ENCODE measurements at regions not wholly inside any gene's neighbourhood (a gene's known extent, or its start where the extent isn't known, plus 50 kb on each side); places are given as distances from the start of the nearest gene placed in this dataset.

GRCh38 chr12:71061451-71061850 lies 96.3 kb downstream of the TSPAN8 start:
- ATAC-seq: no peak
- H3K36me3 ChIP-seq: no peaks in the 10 kb centered on the region
- no peak for TF ChIP-seq CTCF (IDR thresholded peaks at IDR 0.05)
- DNase-seq: no peak
- H3K27ac ChIP-seq: no peak overlapping the region
- no peaks in the 10 kb centered on the region for H3K4me1 ChIP-seq
- WGBS, 2 donors: 82 to 94% methylated on average over 1 of the region's 1 CpG
- intact Hi-C loops (cut with DNase I): no loop called here
- no peaks in the 10 kb centered on the region for H3K27me3 ChIP-seq
- H3K4me3 ChIP-seq: no peak overlapping the region
- H3K9me3 ChIP-seq: no peaks in the 10 kb centered on the region

- WGBS, 2 donors: 90 to 95% methylated on average over 4 of the region's 4 CpGs
- no peak for ATAC-seq
Measured at GRCh38 chr12:71060426-71060825, 97.4 kb downstream of the TSPAN8 start.

GRCh38 chr12:71057330-71057729 lies 100.5 kb downstream of the TSPAN8 start:
- Histone ChIP-seq H3K4me1 (no peaks in the 10 kb centered on the region), H3K36me3 (no peaks in the 10 kb centered on the region), H3K27ac (no peak overlapping the region), H3K9me3 (no peaks in the 10 kb centered on the region), H3K4me3 (no peak overlapping the region), H3K27me3 (no peaks in the 10 kb centered on the region)
- intact Hi-C loops (cut with DNase I): no loop called here
- no peak for ATAC-seq
- 65 to 66% methylated on average over 2 of the region's 2 CpGs for WGBS, 2 donors
- TF ChIP-seq CTCF (IDR thresholded peaks at IDR 0.05): no peak
- DNase-seq: no peak

More at GRCh38 chr12:71060426-71060825, 97.4 kb downstream of the TSPAN8 start:
- Histone ChIP-seq H3K27ac (no peak overlapping the region), H3K36me3 (no peaks in the 10 kb centered on the region), H3K4me3 (no peak overlapping the region), H3K9me3 (no peaks in the 10 kb centered on the region), H3K4me1 (no peaks in the 10 kb centered on the region), H3K27me3 (no peaks in the 10 kb centered on the region)
- intact Hi-C loops (cut with DNase I): no loop called here
- DNase-seq: no peak
- no peak for TF ChIP-seq CTCF (IDR thresholded peaks at IDR 0.05)

- Histone ChIP-seq H3K4me3 (no peak overlapping the region), H3K36me3 (no peaks in the 10 kb centered on the region), H3K27ac (no peak overlapping the region), H3K9me3 (no peaks in the 10 kb centered on the region), H3K27me3 (no peaks in the 10 kb centered on the region), H3K4me1 (no peaks in the 10 kb centered on the region)
- 37% methylated on average over 2 of the region's 2 CpGs for WGBS, 2 donors
- no peak for TF ChIP-seq CTCF (IDR thresholded peaks at IDR 0.05)
- DNase-seq: no peak
- intact Hi-C loops (cut with DNase I): no loop called here
- ATAC-seq: no peak
Measured at GRCh38 chr12:71054551-71054950, 103.2 kb downstream of the TSPAN8 start.

- H3K27me3 ChIP-seq: no peaks in the 10 kb centered on the region
- intact Hi-C loops (cut with DNase I): loop anchor here in 1 of 10 donors (5.0 kb wide), 1 partner anchor 991 kb away; no protein-coding TSS in a partner anchor
- peaks cover 0 to 11% (median 0%) of the 10 kb centered on the region in 9 donors for H3K4me1 ChIP-seq
- DNase-seq: no peak
- H3K36me3 ChIP-seq: no peaks in the 10 kb centered on the region
- no peaks in the 10 kb centered on the region for H3K9me3 ChIP-seq
- H3K4me3 ChIP-seq: no peak overlapping the region
- no peak overlapping the region for H3K27ac ChIP-seq
- no peak for TF ChIP-seq CTCF (IDR thresholded peaks at IDR 0.05)
- no peak for ATAC-seq
Measured at GRCh38 chr12:71046215-71046614, 111.6 kb downstream of the TSPAN8 start.
